ENCODE measurements at regions not wholly inside any gene's neighbourhood (a gene's known extent, or its start where the extent isn't known, plus 50 kb on each side); places are given as distances from the start of the nearest gene placed in this dataset.

GRCh38 chr4:124262211-124263179, 450.0 kb downstream of the ANKRD50 start:
- TF ChIP-seq POLR2A (IDR thresholded peaks at IDR 0.05; ENCODE audit: low read depth, low read length) = no peak
- no peak for TF ChIP-seq POLR2AphosphoS5 (IDR thresholded peaks at IDR 0.05; ENCODE audit: low read depth, low read length)

Data from GM12892 (cell line).